HG03045 (cell line): ENCODE measurements at regions not wholly inside any gene's neighbourhood (a gene's known extent, or its start where the extent isn't known, plus 50 kb on each side); places are given as distances from the start of the nearest gene placed in this dataset.
"Not testable (repeated sequence)": the region's sequence is repeated elsewhere in the genome, so short reads cannot be mapped to it uniquely, and the experiment has no call there.

ENCODE experiments used
- ATAC-seq: cut with Tn5 transposase; IDR thresholded peaks from one replicate; pipeline ENCODE4 v1.9.1; 2021; ENCODE audit warnings: mild to moderate bottlenecking, moderate library complexity; ENCODE audit not compliant: unreplicated experiment

- no peak for ATAC-seq
These were observed 147.8 kb upstream of the MED14 start for GRCh38 chrX:40883021-40883619.

DNA sequence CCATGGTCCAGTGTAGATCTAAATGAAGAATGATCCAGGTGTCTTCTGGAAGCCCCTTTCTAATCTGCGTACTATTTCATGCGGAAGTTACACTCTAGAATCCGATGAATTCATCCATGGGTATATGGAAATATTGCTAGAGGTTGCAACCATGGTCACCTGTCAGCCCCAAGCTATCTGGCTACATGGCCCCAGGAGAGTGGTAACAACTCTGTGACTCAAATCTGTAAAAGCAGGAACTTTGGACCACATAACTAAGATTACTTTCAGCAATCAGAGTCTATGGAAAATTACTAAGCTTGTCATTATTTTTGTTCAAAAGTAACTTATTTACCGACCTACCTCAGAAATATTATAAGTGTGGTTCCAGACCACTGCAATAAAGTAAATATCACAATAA, 150.6 kb upstream of the MED14 start:
- ATAC-seq, result no peak

DNA sequence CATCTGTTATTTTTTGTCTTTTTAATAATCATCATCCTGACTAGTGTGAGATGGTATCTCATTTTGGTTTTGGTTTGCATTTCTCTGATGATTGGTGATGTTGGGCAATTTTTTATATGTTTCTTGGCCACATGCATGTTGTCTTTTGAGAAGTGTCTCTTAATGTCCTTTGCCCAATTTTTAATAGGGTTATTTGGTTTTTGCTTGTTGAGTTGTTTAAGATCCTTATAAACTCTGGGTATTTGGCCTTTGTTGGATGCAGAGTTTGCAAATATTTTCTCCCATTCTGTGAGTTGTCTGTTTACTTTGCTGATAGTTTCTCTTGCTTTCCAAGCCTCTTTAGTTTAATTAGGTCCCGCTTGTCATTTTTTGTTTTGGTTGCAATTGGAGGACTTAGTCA, 152.1 kb upstream of the MED14 start:
- no peak for ATAC-seq

DNA sequence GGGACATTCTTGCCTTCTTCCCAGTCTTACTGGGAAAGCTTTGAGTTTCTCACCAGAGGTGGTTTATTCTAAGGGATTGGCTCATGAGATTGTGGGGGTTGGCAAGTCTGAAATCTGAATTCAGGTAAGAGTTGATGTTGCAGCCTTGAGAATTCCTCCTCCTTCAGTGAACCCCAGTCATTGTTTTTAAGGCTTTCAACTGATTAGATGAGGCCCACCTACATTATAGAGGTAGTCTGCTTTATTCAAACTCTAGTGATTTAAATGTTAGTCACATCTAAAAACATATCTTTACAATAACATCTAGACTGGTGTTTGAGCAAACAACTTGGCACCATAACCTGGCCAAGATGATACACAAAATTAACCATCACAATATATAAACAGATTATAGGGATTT, 156.5 kb upstream of the MED14 start:
- ATAC-seq, result no peak

DNA sequence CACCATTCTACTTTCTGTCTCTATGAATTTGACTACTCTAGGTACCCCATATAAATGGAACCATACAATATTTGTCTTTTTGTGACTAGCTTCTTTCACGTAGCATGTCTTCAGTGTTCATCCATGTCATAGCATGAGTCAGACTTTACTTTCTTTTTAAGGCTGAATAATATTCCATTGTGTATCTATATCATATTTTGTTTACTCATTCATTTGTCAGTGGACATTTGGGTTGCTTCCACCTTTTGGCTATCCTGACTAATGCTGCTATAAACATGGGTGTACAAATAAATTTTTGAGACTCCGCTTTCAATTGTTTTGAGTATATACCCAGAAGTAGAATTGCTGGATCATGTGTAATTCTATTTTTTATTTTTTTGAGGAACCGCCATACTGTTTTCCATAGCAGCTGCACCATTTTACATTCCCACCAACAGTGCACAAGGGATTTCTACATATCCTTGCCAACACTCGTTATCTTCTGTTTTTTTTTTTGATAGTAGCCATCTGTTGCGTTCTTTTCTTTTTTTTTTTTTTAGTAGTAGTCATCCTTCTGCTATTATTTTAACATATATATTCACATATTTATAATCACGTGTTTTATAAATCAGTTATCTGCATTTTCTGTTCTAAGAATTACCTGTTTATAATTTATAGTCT, 158.0 kb upstream of the MED14 start:
- ATAC-seq, result no peak

DNA sequence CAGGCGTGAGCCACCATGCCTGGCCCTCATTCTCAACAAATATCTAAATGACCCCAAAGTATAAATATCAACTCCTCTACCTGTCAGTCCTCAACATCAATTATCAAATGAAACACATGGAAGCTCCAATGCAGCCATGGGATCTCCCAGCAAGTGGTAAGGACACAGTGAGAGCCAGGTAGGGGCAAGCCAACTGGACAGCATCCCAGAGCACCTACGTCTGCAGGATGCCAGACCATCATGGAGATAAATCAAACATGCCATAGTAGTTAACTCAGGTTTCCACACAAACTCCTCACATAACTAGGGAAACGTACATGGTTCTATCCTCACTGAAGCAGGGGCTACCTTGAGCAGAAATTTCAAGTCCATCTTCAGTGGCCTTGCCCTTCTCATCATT, 159.9 kb upstream of the MED14 start:
- ATAC-seq, result no peak

GRCh38 chrX:40897718-40898270, 162.5 kb upstream of the MED14 start:
- ATAC-seq, result no peak

GRCh38 chrX:40904739-40905138, 169.4 kb upstream of the MED14 start:
- not testable (repeated sequence) for ATAC-seq

- ATAC-seq, result no peak
These were observed 172.7 kb upstream of the MED14 start for GRCh38 chrX:40908026-40908425.

DNA sequence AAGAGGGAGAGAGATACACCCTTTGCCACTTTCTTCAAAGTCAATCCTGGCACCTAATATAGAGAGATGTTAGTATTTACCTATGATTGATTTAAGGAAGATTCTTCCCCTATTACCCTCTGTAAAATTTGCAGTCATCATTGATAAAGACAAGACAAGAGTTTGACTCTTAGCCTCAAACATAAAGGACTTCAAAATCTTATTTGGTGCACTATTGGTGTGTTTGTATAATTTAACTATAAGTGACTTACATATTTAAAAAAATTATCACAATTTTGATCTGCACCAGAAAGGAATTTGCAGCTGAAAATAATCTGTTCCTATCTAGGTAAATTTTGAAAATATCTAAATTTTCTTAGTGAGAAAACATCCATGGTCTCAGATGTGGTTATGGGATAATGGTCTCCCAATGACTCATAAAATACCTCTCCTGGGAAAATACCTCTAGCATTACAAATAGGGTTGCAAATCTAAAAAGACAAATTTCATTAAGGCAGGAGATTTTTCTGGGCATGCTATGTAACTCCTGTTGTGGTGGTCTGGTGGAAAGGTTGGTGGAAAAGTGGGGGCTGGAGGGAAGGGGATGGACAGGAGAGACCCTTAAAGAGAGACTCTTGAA, 173.6 kb upstream of the MED14 start:
- ATAC-seq, result no peak

- no peak for ATAC-seq
These were observed 173.1 kb upstream of the USP9X start for GRCh38 chrX:40912166-40912565.

DNA sequence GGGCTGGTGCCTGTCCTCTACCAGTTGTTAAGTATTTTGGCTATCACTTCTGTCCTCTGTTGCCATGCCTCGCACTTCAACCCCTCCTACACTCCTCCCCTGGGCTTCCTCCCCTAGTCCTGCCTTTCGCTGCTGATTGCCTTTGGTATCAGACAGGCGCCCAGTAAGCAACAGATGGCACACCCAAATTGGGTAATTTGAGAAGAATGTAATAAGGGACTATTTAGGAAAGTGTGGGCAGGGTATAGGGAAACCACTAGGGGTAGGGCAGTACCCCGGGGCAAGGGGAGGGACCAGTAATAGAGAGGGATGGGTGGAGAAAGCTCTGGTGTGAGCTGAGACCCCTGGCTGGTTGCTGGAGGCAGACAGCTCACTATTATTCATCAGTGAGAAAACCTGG, 172.7 kb upstream of the USP9X start:
- no peak for ATAC-seq

GRCh38 chrX:40920351-40920750, 164.9 kb upstream of the USP9X start:
- ATAC-seq, result no peak

DNA sequence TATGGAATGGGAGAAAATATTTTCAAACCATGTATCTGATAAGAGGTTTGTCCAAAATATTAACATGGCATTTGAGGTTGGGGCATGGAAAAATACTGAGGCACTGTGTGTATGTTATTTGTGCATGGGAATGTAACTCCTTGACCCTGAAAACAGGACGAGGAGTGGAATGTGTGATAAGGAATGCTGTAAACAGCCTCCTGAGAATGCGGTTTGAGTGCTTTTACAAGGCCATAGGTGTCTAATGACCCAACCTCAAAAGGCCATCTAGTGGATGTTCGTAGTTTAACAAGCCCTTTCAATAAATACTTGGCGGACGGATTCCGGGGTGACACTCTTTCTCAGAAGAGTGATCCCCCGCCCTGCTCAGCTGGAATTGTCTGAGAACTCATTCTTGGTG, 162.9 kb upstream of the USP9X start:
- no peak for ATAC-seq

DNA sequence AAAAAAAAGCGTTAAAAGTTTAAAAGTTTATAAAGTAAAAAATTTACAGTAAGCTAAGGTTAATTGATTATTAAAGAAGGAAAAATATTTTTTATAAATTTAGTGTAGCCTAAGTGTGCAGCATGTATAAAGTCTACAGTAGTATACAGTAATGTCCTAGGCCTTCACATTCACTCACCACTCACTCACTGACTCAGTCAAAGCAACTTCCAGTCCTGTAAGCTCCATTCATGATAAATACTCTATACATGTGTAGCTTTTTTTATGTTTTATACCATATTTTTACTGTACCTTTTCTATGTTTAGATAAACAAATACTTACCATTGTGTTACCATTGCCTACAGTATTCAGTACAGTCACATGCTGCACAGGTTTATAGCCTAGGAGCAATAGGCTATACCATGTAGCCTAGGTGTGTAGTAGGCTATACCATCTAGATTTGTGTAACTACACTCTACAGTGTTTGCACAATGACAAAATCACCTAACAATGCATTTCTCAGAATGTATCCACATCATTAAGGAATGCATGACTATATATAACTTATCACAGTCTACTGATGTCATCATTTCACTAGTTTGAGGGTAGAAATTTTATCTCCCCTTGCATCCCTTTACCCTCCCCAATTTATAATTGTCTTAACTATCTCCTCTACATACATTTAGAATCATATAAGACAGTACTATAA, 158.4 kb upstream of the USP9X start:
- ATAC-seq, result not testable (repeated sequence)

GRCh38 chrX:40928076-40928475, 157.2 kb upstream of the USP9X start:
- no peak for ATAC-seq

GRCh38 chrX:40931921-40932320, 153.3 kb upstream of the USP9X start:
- ATAC-seq, result no peak

DNA sequence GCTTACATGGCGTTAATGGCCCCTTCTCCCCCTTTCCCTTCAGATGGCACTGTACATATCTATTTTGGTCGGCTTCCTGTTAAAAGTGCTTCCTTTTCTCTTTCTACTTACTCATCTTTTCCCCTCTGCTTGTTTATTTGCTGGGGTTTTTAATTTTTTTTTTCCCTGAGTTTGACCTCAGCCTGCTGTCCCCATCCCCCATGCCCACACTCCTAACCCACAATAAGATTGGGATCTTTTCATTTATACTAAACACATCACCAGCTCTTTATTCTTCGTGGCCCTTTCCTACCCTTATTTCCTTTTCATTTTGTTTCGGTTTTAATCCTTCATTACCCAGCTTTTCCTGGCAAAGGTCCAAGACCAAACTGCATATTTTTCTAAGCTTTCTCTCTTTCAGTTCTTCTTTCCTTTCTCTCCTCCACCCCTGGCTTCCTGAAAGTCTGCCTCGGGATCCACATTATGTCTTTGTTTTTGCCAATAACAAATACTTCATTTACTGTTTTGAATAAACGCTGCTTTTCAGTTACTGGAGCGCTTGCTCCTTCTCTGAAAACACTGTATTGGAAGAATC, 152.0 kb upstream of the USP9X start:
- ATAC-seq, result no peak

DNA sequence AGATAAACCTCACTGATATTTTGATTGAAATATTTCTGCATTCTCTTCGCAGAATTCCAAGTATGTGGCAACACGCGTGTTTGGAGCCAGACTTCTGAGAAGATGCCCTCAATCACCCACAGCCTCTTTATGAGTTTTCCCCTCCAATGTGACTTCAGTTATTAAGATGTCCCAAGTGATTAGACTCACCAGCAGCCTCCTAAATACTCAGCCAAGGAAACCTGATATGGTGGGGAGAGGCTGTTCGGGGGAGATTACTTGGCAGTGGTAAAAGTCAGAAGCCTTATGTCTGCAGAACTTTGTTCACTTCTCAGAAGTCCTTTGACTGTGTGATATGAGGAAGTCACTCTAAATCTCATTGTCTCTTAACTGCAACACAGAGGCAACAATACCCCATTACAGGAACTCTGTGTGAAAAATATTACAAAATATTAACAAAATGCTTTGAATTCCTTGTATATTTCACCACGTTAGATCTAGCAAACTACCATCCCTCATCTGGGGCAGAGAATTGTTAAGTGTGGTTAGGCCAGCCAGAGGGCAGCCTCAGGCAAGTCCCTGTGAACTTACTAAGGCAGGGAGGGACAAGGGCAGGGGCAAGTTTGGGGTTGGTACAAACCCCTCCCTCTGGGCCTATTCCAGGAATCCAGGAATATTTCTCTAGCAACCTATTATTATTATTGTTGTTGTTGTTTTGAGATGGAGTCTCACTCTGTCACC, 151.4 kb upstream of the USP9X start:
- no peak for ATAC-seq

DNA sequence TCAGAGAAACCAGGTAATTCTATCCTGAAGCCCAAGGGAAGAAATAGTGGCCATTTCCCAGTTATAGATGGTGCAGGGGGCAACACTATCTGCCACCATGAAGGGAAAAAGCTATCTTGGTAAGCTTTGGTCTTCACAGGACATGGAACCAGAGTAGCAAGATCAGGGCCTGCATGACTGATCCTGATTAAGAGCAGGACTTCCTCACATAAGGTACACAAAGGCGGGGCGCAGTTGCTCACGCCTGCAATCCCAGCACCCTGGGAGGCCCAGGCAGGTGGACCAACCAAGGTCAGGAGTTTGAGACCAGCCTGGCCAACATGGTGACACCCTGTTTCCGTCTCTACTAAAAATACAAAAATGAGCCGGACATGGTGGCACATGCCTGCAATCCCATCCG, 148.4 kb upstream of the USP9X start:
- ATAC-seq, result no peak

- ATAC-seq, result no peak
These were observed 146.8 kb upstream of the USP9X start for GRCh38 chrX:40938423-40938822.
